ENCODE measurements at regions not wholly inside any gene's neighbourhood (a gene's known extent, or its start where the extent isn't known, plus 50 kb on each side); places are given as distances from the start of the nearest gene placed in this dataset.

- no peak overlapping the region for H3K4me3 ChIP-seq (ENCODE audit: low read depth, low read length)
- no peak for TF ChIP-seq CTCF (IDR thresholded peaks at IDR 0.05; ENCODE audit: insufficient read depth, low read length, severe bottlenecking)
- no peak for FAIRE-seq
Observed at GRCh38 chrX:39299615-39300014, 498.4 kb downstream of the MID1IP1 start.

GRCh38 chrX:39301036-39301435, 499.8 kb downstream of the MID1IP1 start:
- DNase-seq (ENCODE audit: low read depth) (no peak), FAIRE-seq (peak; percentile 18)
- no peak overlapping the region for H3K4me3 ChIP-seq (ENCODE audit: low read depth, low read length)
- no peaks in the 10 kb centered on the region for H3K27me3 ChIP-seq (ENCODE audit: control insufficient read depth, insufficient read depth, low read length)
- H3K36me3 ChIP-seq (ENCODE audit: control insufficient read depth, insufficient read depth, low read length) = no peaks in the 10 kb centered on the region
- TF ChIP-seq CTCF (IDR thresholded peaks at IDR 0.05; ENCODE audit: insufficient read depth, low read length, severe bottlenecking) = no peak

More at GRCh38 chrX:39299615-39300014, 498.4 kb downstream of the MID1IP1 start:
- DNase-seq (ENCODE audit: low read depth) = no peak
- Histone ChIP-seq H3K36me3 (ENCODE audit: control insufficient read depth, insufficient read depth, low read length) (no peaks in the 10 kb centered on the region), H3K27me3 (ENCODE audit: control insufficient read depth, insufficient read depth, low read length) (no peaks in the 10 kb centered on the region)

GRCh38 chrX:39302838-39303237, 501.6 kb downstream of the MID1IP1 start:
- DNase-seq (ENCODE audit: low read depth) = no peak
- Histone ChIP-seq H3K27me3 (ENCODE audit: control insufficient read depth, insufficient read depth, low read length) (no peaks in the 10 kb centered on the region), H3K4me3 (ENCODE audit: low read depth, low read length) (no peak overlapping the region), H3K36me3 (ENCODE audit: control insufficient read depth, insufficient read depth, low read length) (no peaks in the 10 kb centered on the region)
- no peak for TF ChIP-seq CTCF (IDR thresholded peaks at IDR 0.05; ENCODE audit: insufficient read depth, low read length, severe bottlenecking)
- FAIRE-seq = peak; percentile 32

- TF ChIP-seq CTCF (IDR thresholded peaks at IDR 0.05; ENCODE audit: insufficient read depth, low read length, severe bottlenecking) = no peak
- no peak for DNase-seq (ENCODE audit: low read depth)
- no peak for FAIRE-seq
- no peaks in the 10 kb centered on the region for H3K36me3 ChIP-seq (ENCODE audit: control insufficient read depth, insufficient read depth, low read length)
- H3K27me3 ChIP-seq (ENCODE audit: control insufficient read depth, insufficient read depth, low read length) = no peaks in the 10 kb centered on the region
- no peak overlapping the region for H3K4me3 ChIP-seq (ENCODE audit: low read depth, low read length)
Observed at GRCh38 chrX:39304746-39305145, 503.5 kb downstream of the MID1IP1 start.

- DNase-seq (ENCODE audit: low read depth) (no peak), FAIRE-seq (no peak)
- peaks cover 1% of the 10 kb centered on the region for H3K27me3 ChIP-seq (ENCODE audit: control insufficient read depth, insufficient read depth, low read length)
- H3K36me3 ChIP-seq (ENCODE audit: control insufficient read depth, insufficient read depth, low read length) = no peaks in the 10 kb centered on the region
- no peak overlapping the region for H3K4me3 ChIP-seq (ENCODE audit: low read depth, low read length)
- TF ChIP-seq CTCF (IDR thresholded peaks at IDR 0.05; ENCODE audit: insufficient read depth, low read length, severe bottlenecking) = no peak
Observed at GRCh38 chrX:39307488-39307887, 506.2 kb downstream of the MID1IP1 start.

GRCh38 chrX:39308126-39308525, 506.9 kb downstream of the MID1IP1 start:
- no peak for TF ChIP-seq CTCF (IDR thresholded peaks at IDR 0.05; ENCODE audit: insufficient read depth, low read length, severe bottlenecking)
- H3K4me3 ChIP-seq (ENCODE audit: low read depth, low read length) = no peak overlapping the region
- no peak for DNase-seq (ENCODE audit: low read depth)
- no peaks in the 10 kb centered on the region for H3K36me3 ChIP-seq (ENCODE audit: control insufficient read depth, insufficient read depth, low read length)
- peaks cover 1% of the 10 kb centered on the region for H3K27me3 ChIP-seq (ENCODE audit: control insufficient read depth, insufficient read depth, low read length)
- no peak for FAIRE-seq
